Nephron progenitor cell (in vitro differentiated cells): ENCODE measurements at regions not wholly inside any gene's neighbourhood (a gene's known extent, or its start where the extent isn't known, plus 50 kb on each side); places are given as distances from the start of the nearest gene placed in this dataset.

Experiments
- DNase-seq: peaks from one replicate; pipeline ENCODE4 v3.0.0; 2021
- H3K27ac Mint-ChIP-seq: 2 replicates; pipeline ENCODE4 v1.8.0; 2021; ENCODE audit warnings: mild to moderate bottlenecking, moderate library complexity, mixed read lengths
- H3K27me3 Mint-ChIP-seq: 2 replicates; pipeline ENCODE4 v1.8.0; 2021; ENCODE audit warnings: mild to moderate bottlenecking, low read depth, mixed read lengths; ENCODE audit not compliant: poor library complexity
- H3K36me3 Mint-ChIP-seq: 2 replicates; pipeline ENCODE4 v1.8.0; 2021; ENCODE audit warnings: low read depth, mixed read lengths
- H3K4me1 Mint-ChIP-seq: 2 replicates; pipeline ENCODE4 v1.8.0; 2021; ENCODE audit warnings: mixed read lengths
- H3K4me3 Mint-ChIP-seq: 2 replicates; pipeline ENCODE4 v1.8.0; 2021; ENCODE audit warnings: mild to moderate bottlenecking, moderate library complexity, mixed read lengths
- H3K9me3 Mint-ChIP-seq: 2 replicates; pipeline ENCODE4 v1.8.0; 2021; ENCODE audit warnings: mild to moderate bottlenecking, moderate library complexity, mixed read lengths
- TF ChIP-seq, protein P1 (sequence below): fragments of 200-600 bp; sonication (generic); IDR thresholded peaks from 2 replicates; pipeline ENCODE4 v1.5.0; 2021; ENCODE audit warnings: antibody characterized with exemption

DNA sequence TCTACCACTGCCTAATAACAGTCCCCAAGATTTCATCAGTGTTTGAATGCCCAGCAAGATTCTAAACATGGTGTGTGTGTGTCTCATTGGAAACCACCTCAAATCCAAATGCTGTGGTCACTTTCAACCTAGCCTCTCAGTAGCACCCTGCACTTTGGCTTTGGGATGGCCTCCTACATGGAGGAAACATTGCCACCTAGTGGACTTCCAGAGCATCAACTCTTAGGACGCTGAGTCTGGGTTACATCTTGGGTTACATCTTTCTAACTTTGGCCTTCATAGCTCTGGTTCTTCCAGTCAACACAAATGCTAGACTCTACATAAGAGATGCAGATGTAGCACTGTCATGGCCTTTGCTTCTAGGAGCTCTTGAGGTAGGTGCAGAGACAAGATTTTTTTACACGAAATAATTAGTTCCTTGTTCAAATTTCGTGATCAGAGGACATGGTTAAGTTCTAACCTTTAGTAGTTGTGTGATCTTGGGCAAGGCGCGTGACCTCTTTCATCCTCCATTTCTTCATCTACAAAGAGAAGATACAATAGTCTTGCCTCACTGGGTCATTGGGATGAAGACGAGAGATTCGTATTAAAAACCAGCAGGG lies 113.5 kb upstream of the VASH1 start:
- no peaks in the 10 kb centered on the region for H3K36me3 Mint-ChIP-seq

DNA sequence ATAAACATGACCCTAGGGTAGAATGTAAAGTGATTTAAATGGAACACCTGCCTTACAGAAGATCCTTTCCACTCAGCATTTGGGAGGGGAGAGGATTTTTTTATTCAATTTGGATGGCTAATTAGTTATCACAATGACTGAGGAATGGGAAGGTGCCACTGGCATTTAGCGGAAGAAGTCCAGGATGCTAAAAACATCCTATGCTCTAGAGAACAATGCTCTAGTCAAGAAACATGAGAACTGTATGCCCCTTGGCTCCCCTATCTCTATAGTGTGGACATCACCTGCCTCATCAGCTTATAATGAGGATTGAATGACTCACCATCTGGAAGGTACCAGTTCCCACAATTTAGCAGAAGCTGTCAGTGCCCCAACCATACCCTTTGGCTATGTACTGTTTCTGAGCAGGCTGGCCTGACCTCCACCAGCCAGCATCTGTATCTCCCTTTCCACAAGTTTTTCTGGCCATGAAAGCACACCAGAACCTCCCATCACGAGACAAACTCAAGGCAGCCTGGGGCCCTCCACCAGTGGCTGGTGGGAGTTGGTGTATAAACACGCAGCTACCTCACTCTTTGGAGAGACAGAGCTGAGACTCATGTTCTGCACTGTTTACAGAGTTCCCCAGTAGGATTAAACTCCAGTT lies 109.7 kb upstream of the VASH1 start:
- no peak for DNase-seq
- Mint-ChIP-seq H3K27ac (no peak overlapping the region), H3K9me3 (no peaks in the 10 kb centered on the region), H3K4me1 (peaks cover 18% of the 10 kb centered on the region), H3K27me3 (peaks cover 20% of the 10 kb centered on the region), H3K4me3 (no peak overlapping the region), H3K36me3 (no peaks in the 10 kb centered on the region)
- TF ChIP-seq, protein P1, sequence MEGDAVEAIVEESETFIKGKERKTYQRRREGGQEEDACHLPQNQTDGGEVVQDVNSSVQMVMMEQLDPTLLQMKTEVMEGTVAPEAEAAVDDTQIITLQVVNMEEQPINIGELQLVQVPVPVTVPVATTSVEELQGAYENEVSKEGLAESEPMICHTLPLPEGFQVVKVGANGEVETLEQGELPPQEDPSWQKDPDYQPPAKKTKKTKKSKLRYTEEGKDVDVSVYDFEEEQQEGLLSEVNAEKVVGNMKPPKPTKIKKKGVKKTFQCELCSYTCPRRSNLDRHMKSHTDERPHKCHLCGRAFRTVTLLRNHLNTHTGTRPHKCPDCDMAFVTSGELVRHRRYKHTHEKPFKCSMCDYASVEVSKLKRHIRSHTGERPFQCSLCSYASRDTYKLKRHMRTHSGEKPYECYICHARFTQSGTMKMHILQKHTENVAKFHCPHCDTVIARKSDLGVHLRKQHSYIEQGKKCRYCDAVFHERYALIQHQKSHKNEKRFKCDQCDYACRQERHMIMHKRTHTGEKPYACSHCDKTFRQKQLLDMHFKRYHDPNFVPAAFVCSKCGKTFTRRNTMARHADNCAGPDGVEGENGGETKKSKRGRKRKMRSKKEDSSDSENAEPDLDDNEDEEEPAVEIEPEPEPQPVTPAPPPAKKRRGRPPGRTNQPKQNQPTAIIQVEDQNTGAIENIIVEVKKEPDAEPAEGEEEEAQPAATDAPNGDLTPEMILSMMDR: no peak

More for the DNA sequence above, 113.5 kb upstream of the VASH1 start:
- peaks cover 19% of the 10 kb centered on the region for H3K4me1 Mint-ChIP-seq
- no peak overlapping the region for H3K27ac Mint-ChIP-seq
- no peaks in the 10 kb centered on the region for H3K9me3 Mint-ChIP-seq
- TF ChIP-seq, protein P1: peak; percentile 75
- peak; percentile 35 for DNase-seq
- H3K4me3 Mint-ChIP-seq: no peak overlapping the region
- H3K27me3 Mint-ChIP-seq: peaks cover 7% of the 10 kb centered on the region

DNA sequence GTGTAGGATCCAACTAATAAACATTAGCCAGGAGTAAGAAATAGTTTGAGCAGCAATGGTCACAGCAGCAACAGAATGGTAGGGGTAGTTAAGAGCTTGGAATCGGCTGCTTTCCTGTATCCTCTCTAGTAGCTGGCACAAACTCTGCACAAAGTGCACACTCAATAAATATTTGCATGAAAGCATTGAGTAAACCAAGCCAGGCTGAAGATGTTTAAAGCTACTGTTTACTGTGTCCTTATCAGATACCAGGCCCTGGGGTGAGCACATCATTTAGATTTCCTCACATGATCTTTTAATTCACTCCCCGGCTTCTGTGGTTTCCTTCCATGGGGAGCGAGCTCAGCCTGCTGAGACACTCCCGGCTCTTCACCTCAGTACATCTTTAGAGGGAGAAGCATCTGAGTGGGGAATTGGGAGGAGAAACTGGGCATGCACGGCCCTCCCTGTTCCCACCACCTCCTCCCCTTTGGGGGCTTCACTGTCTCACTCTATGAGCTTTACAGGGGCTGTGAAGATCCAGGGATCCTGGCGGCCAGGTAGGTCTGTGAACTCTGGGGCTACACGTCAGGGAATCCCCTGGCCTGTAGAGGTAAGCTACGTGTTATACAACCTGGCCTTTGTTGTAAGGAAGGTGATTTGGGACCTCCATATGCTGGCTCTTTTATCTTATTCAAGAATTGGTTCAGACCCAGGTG lies 107.2 kb upstream of the VASH1 start:
- DNase-seq: no peak
- H3K27ac Mint-ChIP-seq: no peak overlapping the region
- H3K27me3 Mint-ChIP-seq: peaks cover 20% of the 10 kb centered on the region
- peaks cover 30% of the 10 kb centered on the region for H3K4me1 Mint-ChIP-seq
- peaks cover 1% of the 10 kb centered on the region for H3K36me3 Mint-ChIP-seq
- H3K4me3 Mint-ChIP-seq: no peak overlapping the region
- TF ChIP-seq, protein P1: no peak
- peaks cover 18% of the 10 kb centered on the region for H3K9me3 Mint-ChIP-seq

DNA sequence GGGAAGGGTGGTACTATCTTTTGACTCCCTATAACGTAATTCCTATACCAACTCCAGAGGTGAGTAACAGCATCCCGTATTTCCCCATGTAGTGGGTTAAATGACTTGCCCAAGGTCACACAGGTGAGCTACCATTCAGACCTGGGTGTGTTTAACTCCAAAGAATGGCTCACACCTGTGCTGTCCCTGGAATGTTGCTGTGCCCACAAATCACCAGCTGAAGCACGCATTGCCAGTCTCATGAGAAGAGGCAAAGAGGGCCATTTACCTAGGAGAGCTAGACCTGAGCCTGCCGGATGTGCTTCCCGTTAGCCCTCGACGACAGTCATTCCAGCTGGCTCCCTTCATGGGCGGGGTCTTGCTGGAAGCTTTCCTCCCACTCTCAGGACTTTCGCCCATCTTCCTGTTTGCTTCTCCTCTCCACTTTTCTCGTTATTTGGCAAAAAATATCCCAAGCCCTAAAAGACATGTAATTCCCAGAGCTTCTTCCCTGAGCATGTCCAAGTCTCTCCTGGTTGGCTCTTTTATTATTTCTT lies 106.6 kb upstream of the VASH1 start:
- Mint-ChIP-seq H3K4me1 (peaks cover 30% of the 10 kb centered on the region), H3K27me3 (peaks cover 20% of the 10 kb centered on the region), H3K27ac (no peak overlapping the region), H3K9me3 (peaks cover 24% of the 10 kb centered on the region), H3K4me3 (no peak overlapping the region), H3K36me3 (peaks cover 4% of the 10 kb centered on the region)
- no peak for DNase-seq
- TF ChIP-seq, protein P1: no peak

DNA sequence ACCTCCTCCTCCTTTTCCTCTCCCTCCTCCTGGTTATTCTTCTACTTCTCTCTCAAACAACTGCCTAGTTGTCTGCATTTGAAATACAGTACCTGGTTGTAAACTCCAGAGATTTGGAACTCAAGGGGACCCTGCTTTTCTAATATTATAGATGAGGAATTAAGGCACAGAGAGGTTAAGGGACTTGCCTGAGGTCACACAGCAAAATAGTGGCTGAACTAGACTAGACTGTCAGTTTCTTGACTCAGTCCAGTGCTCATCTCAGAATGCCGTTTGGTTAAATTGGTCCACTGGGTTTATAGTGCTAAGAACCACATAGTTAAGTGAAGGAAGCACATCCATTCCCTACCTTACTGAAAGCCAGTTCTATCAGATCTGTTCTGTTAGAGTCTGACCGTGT lies 105.9 kb upstream of the VASH1 start:
- TF ChIP-seq, protein P1: no peak
- H3K27me3 Mint-ChIP-seq: peaks cover 23% of the 10 kb centered on the region
- H3K36me3 Mint-ChIP-seq: peaks cover 4% of the 10 kb centered on the region
- peaks cover 30% of the 10 kb centered on the region for H3K9me3 Mint-ChIP-seq
- no peak overlapping the region for H3K27ac Mint-ChIP-seq
- peaks cover 30% of the 10 kb centered on the region for H3K4me1 Mint-ChIP-seq
- no peak overlapping the region for H3K4me3 Mint-ChIP-seq
- no peak for DNase-seq
